ENCODE measurements at regions not wholly inside any gene's neighbourhood (a gene's known extent, or its start where the extent isn't known, plus 50 kb on each side); places are given as distances from the start of the nearest gene placed in this dataset.

GRCh38 chr7:130950054-130950453, 216.0 kb upstream of the KLF14 start:
- TF ChIP-seq CTCF (IDR thresholded peaks at IDR 0.05) = no peak
- TF ChIP-seq ATF1 (CRISPR knock-in tag; IDR thresholded peaks at IDR 0.05) = no peak
- no peak for TF ChIP-seq SMAD3 (CRISPR knock-in tag; IDR thresholded peaks at IDR 0.05; ENCODE audit: borderline replicate concordance)
- no peak for TF ChIP-seq ATF3 (CRISPR knock-in tag; conservative IDR thresholded peaks at IDR 0.05)
- no peak for TF ChIP-seq NR2C2 (CRISPR knock-in tag; IDR thresholded peaks at IDR 0.05)
- TF ChIP-seq ETV6 (CRISPR knock-in tag; IDR thresholded peaks at IDR 0.05) = no peak
- no peak for TF ChIP-seq MXD4 (CRISPR knock-in tag; IDR thresholded peaks at IDR 0.05; ENCODE audit: borderline replicate concordance)
- no peak for TF ChIP-seq TEAD4 (CRISPR knock-in tag; IDR thresholded peaks at IDR 0.05)
- TF ChIP-seq MLX (CRISPR knock-in tag; IDR thresholded peaks at IDR 0.05) = no peak
- TF ChIP-seq MAX (CRISPR knock-in tag; IDR thresholded peaks at IDR 0.05) = no peak
- TF ChIP-seq NR1H2 (CRISPR knock-in tag; IDR thresholded peaks at IDR 0.05) = no peak
- no peak for TF ChIP-seq SMAD4 (CRISPR knock-in tag; IDR thresholded peaks at IDR 0.05)

All from WTC11 (cell line).